ENCODE measurements at regions not wholly inside any gene's neighbourhood (a gene's known extent, or its start where the extent isn't known, plus 50 kb on each side); places are given as distances from the start of the nearest gene placed in this dataset.

GRCh38 chr9:73451003-73451402 is 299.3 kb downstream of the ANXA1 start:
- TF ChIP-seq POLR2AphosphoS5 (IDR thresholded peaks at IDR 0.05) (no peak), CTCF (IDR thresholded peaks at IDR 0.05) (no peak)

All from upper lobe of left lung (tissue), 4 donors.